ENCODE measurements at regions not wholly inside any gene's neighbourhood (a gene's known extent, or its start where the extent isn't known, plus 50 kb on each side); places are given as distances from the start of the nearest gene placed in this dataset.

DNA sequence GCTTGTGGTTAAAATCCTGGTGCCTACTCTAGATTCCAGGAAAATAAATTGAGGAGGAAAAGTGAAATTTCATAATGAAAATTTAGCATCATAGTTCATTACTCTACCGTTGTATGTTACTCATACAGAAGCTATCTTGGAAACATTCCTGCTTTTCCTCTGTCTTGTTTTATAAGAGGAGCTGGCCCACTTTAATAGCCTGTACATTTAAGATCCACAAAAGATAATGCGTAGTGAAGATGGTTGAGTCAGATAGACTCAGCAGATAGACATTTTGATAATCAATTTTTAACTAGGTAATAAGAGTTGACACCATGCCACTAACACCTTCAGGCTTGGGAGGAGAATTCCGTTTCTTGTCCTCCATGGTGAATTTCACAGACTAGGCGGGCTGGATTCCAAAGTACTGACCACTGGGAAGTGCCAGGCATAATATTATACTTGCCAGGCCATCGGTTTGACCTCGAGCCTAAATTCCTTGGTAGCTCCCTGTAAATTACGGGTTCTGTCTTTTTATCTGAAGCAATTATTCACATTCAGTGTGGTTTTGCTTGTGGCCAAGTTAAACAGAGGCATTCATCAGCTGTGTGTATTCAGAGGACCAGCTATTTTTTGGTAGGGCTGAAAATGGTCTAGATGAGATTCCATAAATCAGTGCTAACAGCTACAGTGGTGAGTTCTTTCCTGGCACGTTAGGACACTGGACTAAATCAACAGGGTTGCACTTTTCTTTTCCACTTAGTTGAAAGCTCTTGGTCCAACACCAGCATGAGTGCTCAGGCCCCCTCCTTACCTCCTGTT lies 111.9 kb upstream of the KAZN start:
- no peak overlapping the region for H3K27ac ChIP-seq (replicated peaks)
- no peak for DNase-seq (ENCODE audit: low read depth in 1 of 2, low spot score in 1 of 2)
- no peak overlapping the region for H3K4me3 ChIP-seq (replicated peaks; ENCODE audit: insufficient read depth, low read length)
- TF ChIP-seq, protein P1, sequence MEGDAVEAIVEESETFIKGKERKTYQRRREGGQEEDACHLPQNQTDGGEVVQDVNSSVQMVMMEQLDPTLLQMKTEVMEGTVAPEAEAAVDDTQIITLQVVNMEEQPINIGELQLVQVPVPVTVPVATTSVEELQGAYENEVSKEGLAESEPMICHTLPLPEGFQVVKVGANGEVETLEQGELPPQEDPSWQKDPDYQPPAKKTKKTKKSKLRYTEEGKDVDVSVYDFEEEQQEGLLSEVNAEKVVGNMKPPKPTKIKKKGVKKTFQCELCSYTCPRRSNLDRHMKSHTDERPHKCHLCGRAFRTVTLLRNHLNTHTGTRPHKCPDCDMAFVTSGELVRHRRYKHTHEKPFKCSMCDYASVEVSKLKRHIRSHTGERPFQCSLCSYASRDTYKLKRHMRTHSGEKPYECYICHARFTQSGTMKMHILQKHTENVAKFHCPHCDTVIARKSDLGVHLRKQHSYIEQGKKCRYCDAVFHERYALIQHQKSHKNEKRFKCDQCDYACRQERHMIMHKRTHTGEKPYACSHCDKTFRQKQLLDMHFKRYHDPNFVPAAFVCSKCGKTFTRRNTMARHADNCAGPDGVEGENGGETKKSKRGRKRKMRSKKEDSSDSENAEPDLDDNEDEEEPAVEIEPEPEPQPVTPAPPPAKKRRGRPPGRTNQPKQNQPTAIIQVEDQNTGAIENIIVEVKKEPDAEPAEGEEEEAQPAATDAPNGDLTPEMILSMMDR (IDR thresholded peaks at IDR 0.05; ENCODE audit: insufficient read depth, low read length) = no peak
- TF ChIP-seq POLR2AphosphoS5 (IDR thresholded peaks at IDR 0.05; ENCODE audit: low read depth) = no peak
- no peak for TF ChIP-seq GABPA (IDR thresholded peaks at IDR 0.05; ENCODE audit: low read depth)
- no peak for TF ChIP-seq SPI1 (IDR thresholded peaks at IDR 0.05; ENCODE audit: borderline replicate concordance, low read depth)
- TF ChIP-seq REST (IDR thresholded peaks at IDR 0.05; ENCODE audit: insufficient replicate concordance, low read depth) = no peak
- no peaks in the 10 kb centered on the region for H3K27me3 ChIP-seq (ENCODE audit: insufficient read depth, poor library complexity, severe bottlenecking)

DNA sequence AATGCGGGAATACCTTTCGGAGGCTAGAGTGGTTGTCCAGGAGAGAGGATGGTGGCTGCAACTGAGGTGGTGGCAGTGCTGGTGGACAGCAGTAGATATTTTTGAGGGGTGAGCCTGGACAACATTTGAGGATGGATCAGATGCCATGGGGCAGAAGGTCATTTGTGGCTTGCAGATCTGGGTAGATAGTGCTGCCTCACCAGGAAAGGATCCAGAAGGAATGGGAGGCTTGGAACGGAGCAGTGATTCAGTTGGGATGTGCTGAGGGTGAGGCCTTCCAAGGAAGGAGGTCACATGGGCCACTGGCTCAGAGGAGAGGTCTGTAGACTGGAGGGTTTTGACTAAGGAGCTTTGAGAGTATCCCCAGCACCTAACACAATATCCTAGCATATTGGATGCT lies 110.8 kb upstream of the KAZN start:
- Histone ChIP-seq H3K27ac (replicated peaks) (no peak overlapping the region), H3K4me3 (replicated peaks; ENCODE audit: insufficient read depth, low read length) (no peak overlapping the region), H3K27me3 (ENCODE audit: insufficient read depth, poor library complexity, severe bottlenecking) (no peaks in the 10 kb centered on the region)
- no peak for TF ChIP-seq GABPA (IDR thresholded peaks at IDR 0.05; ENCODE audit: low read depth)
- no peak for TF ChIP-seq POLR2AphosphoS5 (IDR thresholded peaks at IDR 0.05; ENCODE audit: low read depth)
- TF ChIP-seq REST (IDR thresholded peaks at IDR 0.05; ENCODE audit: insufficient replicate concordance, low read depth) = no peak
- TF ChIP-seq, protein P1 (IDR thresholded peaks at IDR 0.05; ENCODE audit: insufficient read depth, low read length) = no peak
- TF ChIP-seq SPI1 (IDR thresholded peaks at IDR 0.05; ENCODE audit: borderline replicate concordance, low read depth) = no peak
- DNase-seq (ENCODE audit: low read depth in 1 of 2, low spot score in 1 of 2) = no peak

GRCh38 chr1:14494911-14495310 lies 103.6 kb upstream of the KAZN start:
- H3K27ac ChIP-seq (replicated peaks) = no peak overlapping the region
- TF ChIP-seq, protein P1 (IDR thresholded peaks at IDR 0.05; ENCODE audit: insufficient read depth, low read length) = no peak
- no peak for TF ChIP-seq GABPA (IDR thresholded peaks at IDR 0.05; ENCODE audit: low read depth)

GRCh38 chr1:14495381-14495780 lies 103.1 kb upstream of the KAZN start:
- TF ChIP-seq GABPA (IDR thresholded peaks at IDR 0.05; ENCODE audit: low read depth) (no peak), REST (IDR thresholded peaks at IDR 0.05; ENCODE audit: insufficient replicate concordance, low read depth) (no peak), SPI1 (IDR thresholded peaks at IDR 0.05; ENCODE audit: borderline replicate concordance, low read depth) (no peak), POLR2AphosphoS5 (IDR thresholded peaks at IDR 0.05; ENCODE audit: low read depth) (no peak)
- TF ChIP-seq, protein P1 (IDR thresholded peaks at IDR 0.05; ENCODE audit: insufficient read depth, low read length) = no peak
- DNase-seq (ENCODE audit: low read depth in 1 of 2, low spot score in 1 of 2) = no peak
- H3K27me3 ChIP-seq (ENCODE audit: insufficient read depth, poor library complexity, severe bottlenecking) = no peaks in the 10 kb centered on the region
- H3K4me3 ChIP-seq (replicated peaks; ENCODE audit: insufficient read depth, low read length) = no peak overlapping the region
- H3K27ac ChIP-seq (replicated peaks) = no peak overlapping the region

More at GRCh38 chr1:14494911-14495310, 103.6 kb upstream of the KAZN start:
- Histone ChIP-seq H3K27me3 (ENCODE audit: insufficient read depth, poor library complexity, severe bottlenecking) (no peaks in the 10 kb centered on the region), H3K4me3 (replicated peaks; ENCODE audit: insufficient read depth, low read length) (no peak overlapping the region)
- DNase-seq (ENCODE audit: low read depth in 1 of 2, low spot score in 1 of 2) = no peak
